ENCODE measurements at regions not wholly inside any gene's neighbourhood (a gene's known extent, or its start where the extent isn't known, plus 50 kb on each side); places are given as distances from the start of the nearest gene placed in this dataset.

- no peak for TF ChIP-seq SPI1 (IDR thresholded peaks at IDR 0.05; ENCODE audit: low read depth, low read length)
- TF ChIP-seq TAF1 (IDR thresholded peaks at IDR 0.05; ENCODE audit: low read depth, low read length) = no peak
- DNase-seq (ENCODE audit: insufficient read length, low spot score) (no peak), FAIRE-seq (no peak)
These were observed 93.5 kb upstream of the CCDC28A start for GRCh38 chr6:138680085-138680484.

- DNase-seq (ENCODE audit: insufficient read length, low spot score) = no peak
- no peak for FAIRE-seq
- TF ChIP-seq SPI1 (IDR thresholded peaks at IDR 0.05; ENCODE audit: low read depth, low read length) (no peak), PAX5 (IDR thresholded peaks at IDR 0.05; ENCODE audit: insufficient read depth, low read length, severe bottlenecking) (no peak), POLR2AphosphoS5 (IDR thresholded peaks at IDR 0.05; ENCODE audit: low read depth, low read length) (no peak), TAF1 (IDR thresholded peaks at IDR 0.05; ENCODE audit: low read depth, low read length) (no peak), POLR2A (IDR thresholded peaks at IDR 0.05; ENCODE audit: low read depth, low read length) (no peak), POU2F2 (IDR thresholded peaks at IDR 0.05; ENCODE audit: low read depth, low read length) (no peak)
These were observed 91.9 kb upstream of the CCDC28A start for GRCh38 chr6:138681627-138682026.

GRCh38 chr6:138682704-138683527 lies 90.7 kb upstream of the CCDC28A start:
- TF ChIP-seq TAF1 (IDR thresholded peaks at IDR 0.05; ENCODE audit: low read depth, low read length) (no peak), POU2F2 (IDR thresholded peaks at IDR 0.05; ENCODE audit: low read depth, low read length) (no peak), POLR2A (IDR thresholded peaks at IDR 0.05; ENCODE audit: low read depth, low read length) (no peak), POLR2AphosphoS5 (IDR thresholded peaks at IDR 0.05; ENCODE audit: low read depth, low read length) (no peak), SPI1 (IDR thresholded peaks at IDR 0.05; ENCODE audit: low read depth, low read length) (no peak), PAX5 (IDR thresholded peaks at IDR 0.05; ENCODE audit: insufficient read depth, low read length, severe bottlenecking) (no peak)
- no peak for DNase-seq (ENCODE audit: insufficient read length, low spot score)
- no peak for FAIRE-seq

GRCh38 chr6:138685257-138685656 lies 88.3 kb upstream of the CCDC28A start:
- no peak for TF ChIP-seq POU2F2 (IDR thresholded peaks at IDR 0.05; ENCODE audit: low read depth, low read length)
- TF ChIP-seq POLR2AphosphoS5 (IDR thresholded peaks at IDR 0.05; ENCODE audit: low read depth, low read length) = no peak
- TF ChIP-seq SPI1 (IDR thresholded peaks at IDR 0.05; ENCODE audit: low read depth, low read length) = no peak
- no peak for TF ChIP-seq PAX5 (IDR thresholded peaks at IDR 0.05; ENCODE audit: insufficient read depth, low read length, severe bottlenecking)
- TF ChIP-seq POLR2A (IDR thresholded peaks at IDR 0.05; ENCODE audit: low read depth, low read length) = no peak
- no peak for TF ChIP-seq TAF1 (IDR thresholded peaks at IDR 0.05; ENCODE audit: low read depth, low read length)
- FAIRE-seq = no peak
- DNase-seq (ENCODE audit: insufficient read length, low spot score) = no peak

- FAIRE-seq (no peak), DNase-seq (ENCODE audit: insufficient read length, low spot score) (no peak)
- no peak for TF ChIP-seq PAX5 (IDR thresholded peaks at IDR 0.05; ENCODE audit: insufficient read depth, low read length, severe bottlenecking)
- no peak for TF ChIP-seq POLR2AphosphoS5 (IDR thresholded peaks at IDR 0.05; ENCODE audit: low read depth, low read length)
- TF ChIP-seq TAF1 (IDR thresholded peaks at IDR 0.05; ENCODE audit: low read depth, low read length) = no peak
- no peak for TF ChIP-seq POU2F2 (IDR thresholded peaks at IDR 0.05; ENCODE audit: low read depth, low read length)
- TF ChIP-seq POLR2A (IDR thresholded peaks at IDR 0.05; ENCODE audit: low read depth, low read length) = no peak
- no peak for TF ChIP-seq SPI1 (IDR thresholded peaks at IDR 0.05; ENCODE audit: low read depth, low read length)
These were observed 87.8 kb upstream of the CCDC28A start for GRCh38 chr6:138685781-138686180.

- FAIRE-seq (no peak), DNase-seq (ENCODE audit: insufficient read length, low spot score) (no peak)
- TF ChIP-seq POLR2AphosphoS5 (IDR thresholded peaks at IDR 0.05; ENCODE audit: low read depth, low read length) (no peak), POLR2A (IDR thresholded peaks at IDR 0.05; ENCODE audit: low read depth, low read length) (no peak), PAX5 (IDR thresholded peaks at IDR 0.05; ENCODE audit: insufficient read depth, low read length, severe bottlenecking) (no peak), POU2F2 (IDR thresholded peaks at IDR 0.05; ENCODE audit: low read depth, low read length) (no peak), TAF1 (IDR thresholded peaks at IDR 0.05; ENCODE audit: low read depth, low read length) (no peak), SPI1 (IDR thresholded peaks at IDR 0.05; ENCODE audit: low read depth, low read length) (no peak)
These were observed 85.0 kb upstream of the CCDC28A start for GRCh38 chr6:138688580-138688979.

GRCh38 chr6:138689849-138690248 lies 83.7 kb upstream of the CCDC28A start:
- TF ChIP-seq TAF1 (IDR thresholded peaks at IDR 0.05; ENCODE audit: low read depth, low read length) = no peak
- FAIRE-seq (no peak), DNase-seq (ENCODE audit: insufficient read length, low spot score) (no peak)

- TF ChIP-seq POU2F2 (IDR thresholded peaks at IDR 0.05; ENCODE audit: low read depth, low read length) (no peak), PAX5 (IDR thresholded peaks at IDR 0.05; ENCODE audit: insufficient read depth, low read length, severe bottlenecking) (no peak), SPI1 (IDR thresholded peaks at IDR 0.05; ENCODE audit: low read depth, low read length) (no peak), POLR2AphosphoS5 (IDR thresholded peaks at IDR 0.05; ENCODE audit: low read depth, low read length) (no peak), TAF1 (IDR thresholded peaks at IDR 0.05; ENCODE audit: low read depth, low read length) (no peak), POLR2A (IDR thresholded peaks at IDR 0.05; ENCODE audit: low read depth, low read length) (no peak)
- DNase-seq (ENCODE audit: insufficient read length, low spot score) (no peak), FAIRE-seq (no peak)
These were observed 82.5 kb upstream of the CCDC28A start for GRCh38 chr6:138690975-138691594.

- FAIRE-seq (no peak), DNase-seq (ENCODE audit: insufficient read length, low spot score) (no peak)
- TF ChIP-seq TAF1 (IDR thresholded peaks at IDR 0.05; ENCODE audit: low read depth, low read length) = no peak
- TF ChIP-seq POU2F2 (IDR thresholded peaks at IDR 0.05; ENCODE audit: low read depth, low read length) = no peak
- TF ChIP-seq PAX5 (IDR thresholded peaks at IDR 0.05; ENCODE audit: insufficient read depth, low read length, severe bottlenecking) = no peak
- no peak for TF ChIP-seq SPI1 (IDR thresholded peaks at IDR 0.05; ENCODE audit: low read depth, low read length)
- no peak for TF ChIP-seq POLR2A (IDR thresholded peaks at IDR 0.05; ENCODE audit: low read depth, low read length)
- no peak for TF ChIP-seq POLR2AphosphoS5 (IDR thresholded peaks at IDR 0.05; ENCODE audit: low read depth, low read length)
These were observed 81.9 kb upstream of the CCDC28A start for GRCh38 chr6:138691595-138692057.
